Mucosa of stomach (tissue), 1 donor: ENCODE measurements at regions not wholly inside any gene's neighbourhood (a gene's known extent, or its start where the extent isn't known, plus 50 kb on each side); places are given as distances from the start of the nearest gene placed in this dataset.

Source experiments
- H3K27me3 ChIP-seq: one replicate; pipeline ENCODE4 v1.7.0; 2013; ENCODE audit warnings: mild to moderate bottlenecking, low read length; ENCODE audit not compliant: control insufficient read depth, insufficient read depth
- H3K36me3 ChIP-seq: one replicate; pipeline ENCODE4 v1.7.0; 2013; ENCODE audit warnings: low read length; ENCODE audit not compliant: control insufficient read depth, insufficient read depth
- H3K4me1 ChIP-seq: one replicate; pipeline ENCODE4 v1.7.0; 2013; ENCODE audit warnings: mild to moderate bottlenecking, low read length; ENCODE audit not compliant: control insufficient read depth, insufficient read depth
- H3K4me3 ChIP-seq: one replicate; pipeline ENCODE4 v1.7.0; 2013; ENCODE audit warnings: low read length
- H3K9ac ChIP-seq: one replicate; pipeline ENCODE4 v1.7.0; 2013; ENCODE audit warnings: mild to moderate bottlenecking, low read length, moderate library complexity
- H3K9me3 ChIP-seq: one replicate; pipeline ENCODE4 v1.7.0; 2013; ENCODE audit warnings: mild to moderate bottlenecking, low read length, moderate library complexity; ENCODE audit not compliant: control insufficient read depth
- donor health status: Pancreatic carcinoma.

GRCh38 chr20:63118303-63119120, 97.4 kb downstream of the YTHDF1 start:
- Histone ChIP-seq H3K27me3 (peaks cover 14% of the 10 kb centered on the region), H3K9ac (no peak overlapping the region), H3K4me3 (no peak overlapping the region), H3K4me1 (no peaks in the 10 kb centered on the region), H3K36me3 (no peaks in the 10 kb centered on the region), H3K9me3 (no peaks in the 10 kb centered on the region)

DNA sequence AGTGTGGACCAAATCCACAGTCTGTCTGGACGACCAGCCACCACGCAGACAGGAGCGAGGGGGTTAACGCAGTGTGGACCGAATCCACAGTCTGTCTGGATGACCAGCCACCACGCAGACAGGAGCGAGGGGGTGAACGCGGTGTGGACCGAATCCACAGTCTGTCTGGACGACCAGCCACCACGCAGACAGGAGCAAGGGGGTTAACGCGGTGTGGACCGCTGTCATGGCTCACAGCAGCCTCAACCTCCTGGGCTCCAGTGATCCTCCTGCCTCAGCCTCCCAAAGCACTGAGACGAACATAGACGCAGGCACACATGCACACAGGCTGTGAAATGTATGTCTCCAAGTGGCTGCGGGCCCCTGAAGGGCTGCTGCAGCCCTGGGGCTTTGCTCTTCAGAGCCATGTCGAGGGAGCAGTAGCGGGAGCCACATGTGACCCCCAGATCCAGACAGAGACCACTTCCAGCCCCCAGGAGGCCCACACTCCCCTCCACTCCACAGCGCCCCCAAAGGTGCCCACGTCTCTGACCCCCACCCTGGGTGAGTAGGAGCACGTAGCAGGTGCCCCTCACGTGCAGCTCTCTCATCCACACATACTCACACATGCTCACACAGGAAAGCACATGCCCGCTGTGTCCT, 98.1 kb downstream of the YTHDF1 start:
- Histone ChIP-seq H3K4me1 (no peaks in the 10 kb centered on the region), H3K9me3 (no peaks in the 10 kb centered on the region), H3K27me3 (peaks cover 14% of the 10 kb centered on the region), H3K9ac (no peak overlapping the region), H3K4me3 (no peak overlapping the region), H3K36me3 (no peaks in the 10 kb centered on the region)

DNA sequence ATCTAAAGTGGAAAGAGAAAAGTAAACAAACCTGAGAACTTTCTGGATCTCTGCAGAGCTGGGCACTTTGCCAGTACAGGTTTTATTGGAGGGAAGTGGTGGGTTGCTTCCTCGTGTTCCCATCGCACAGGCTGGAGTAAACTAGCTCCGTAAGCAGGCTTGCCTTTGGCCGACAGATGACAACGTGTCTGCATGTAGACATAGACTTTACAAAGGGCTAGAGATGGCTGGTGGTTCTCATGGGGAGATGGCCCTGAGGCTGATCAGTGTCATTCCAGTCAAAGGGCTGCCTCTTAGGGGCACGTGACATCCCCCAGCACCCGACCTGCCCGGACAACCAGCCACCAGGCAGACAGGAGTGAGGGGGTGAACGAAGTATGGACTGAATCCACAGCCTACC, 98.8 kb downstream of the YTHDF1 start:
- Histone ChIP-seq H3K9me3 (no peaks in the 10 kb centered on the region), H3K4me3 (no peak overlapping the region), H3K9ac (no peak overlapping the region), H3K27me3 (peaks cover 14% of the 10 kb centered on the region), H3K36me3 (no peaks in the 10 kb centered on the region), H3K4me1 (no peaks in the 10 kb centered on the region)

DNA sequence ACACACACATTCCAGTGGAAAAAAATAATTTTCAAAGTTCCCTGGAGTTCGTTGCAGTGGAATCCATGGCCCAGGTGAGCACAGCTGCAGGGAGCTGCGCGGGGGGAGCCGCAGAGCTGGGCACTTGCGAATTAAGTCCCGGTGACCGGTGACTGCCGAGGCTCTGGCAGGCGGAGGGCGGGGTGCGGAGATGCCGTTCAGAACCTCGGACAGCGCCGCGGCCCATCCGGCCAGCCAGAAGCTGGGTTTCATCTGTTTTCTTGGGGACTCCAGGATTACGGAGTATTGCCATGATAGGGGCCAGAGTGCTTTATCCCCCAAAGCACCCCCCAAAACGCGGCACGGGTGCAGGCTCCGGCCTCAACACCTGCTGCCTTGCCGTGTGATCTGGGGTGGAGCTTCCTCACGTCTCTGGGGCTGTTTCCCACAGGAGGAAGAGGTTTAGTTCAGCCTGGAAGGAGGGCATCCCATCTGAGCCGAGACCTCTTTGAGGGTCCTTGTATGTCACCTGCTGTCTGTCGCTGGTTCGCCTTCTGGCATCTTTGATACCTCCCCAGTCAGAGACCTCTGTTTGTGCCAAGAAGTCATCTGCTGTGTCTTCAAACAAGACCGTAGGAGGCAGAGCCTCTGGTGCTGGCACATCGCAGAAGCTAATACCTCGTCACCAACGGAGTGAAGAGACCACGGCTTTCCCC, 99.4 kb downstream of the YTHDF1 start:
- H3K27me3 ChIP-seq, result peaks cover 14% of the 10 kb centered on the region
- no peaks in the 10 kb centered on the region for H3K36me3 ChIP-seq
- H3K4me3 ChIP-seq, result no peak overlapping the region
- H3K4me1 ChIP-seq, result no peaks in the 10 kb centered on the region
- no peak overlapping the region for H3K9ac ChIP-seq
- no peaks in the 10 kb centered on the region for H3K9me3 ChIP-seq

- Histone ChIP-seq H3K27me3 (peaks cover 14% of the 10 kb centered on the region), H3K4me3 (no peak overlapping the region), H3K9ac (no peak overlapping the region), H3K9me3 (no peaks in the 10 kb centered on the region), H3K36me3 (no peaks in the 10 kb centered on the region), H3K4me1 (no peaks in the 10 kb centered on the region)
These were observed 100.1 kb downstream of the YTHDF1 start for GRCh38 chr20:63115651-63116411.

GRCh38 chr20:63114693-63115311, 101.1 kb downstream of the YTHDF1 start:
- Histone ChIP-seq H3K4me3 (no peak overlapping the region), H3K9ac (no peak overlapping the region), H3K4me1 (no peaks in the 10 kb centered on the region), H3K36me3 (no peaks in the 10 kb centered on the region), H3K27me3 (peaks cover 14% of the 10 kb centered on the region), H3K9me3 (no peaks in the 10 kb centered on the region)

DNA sequence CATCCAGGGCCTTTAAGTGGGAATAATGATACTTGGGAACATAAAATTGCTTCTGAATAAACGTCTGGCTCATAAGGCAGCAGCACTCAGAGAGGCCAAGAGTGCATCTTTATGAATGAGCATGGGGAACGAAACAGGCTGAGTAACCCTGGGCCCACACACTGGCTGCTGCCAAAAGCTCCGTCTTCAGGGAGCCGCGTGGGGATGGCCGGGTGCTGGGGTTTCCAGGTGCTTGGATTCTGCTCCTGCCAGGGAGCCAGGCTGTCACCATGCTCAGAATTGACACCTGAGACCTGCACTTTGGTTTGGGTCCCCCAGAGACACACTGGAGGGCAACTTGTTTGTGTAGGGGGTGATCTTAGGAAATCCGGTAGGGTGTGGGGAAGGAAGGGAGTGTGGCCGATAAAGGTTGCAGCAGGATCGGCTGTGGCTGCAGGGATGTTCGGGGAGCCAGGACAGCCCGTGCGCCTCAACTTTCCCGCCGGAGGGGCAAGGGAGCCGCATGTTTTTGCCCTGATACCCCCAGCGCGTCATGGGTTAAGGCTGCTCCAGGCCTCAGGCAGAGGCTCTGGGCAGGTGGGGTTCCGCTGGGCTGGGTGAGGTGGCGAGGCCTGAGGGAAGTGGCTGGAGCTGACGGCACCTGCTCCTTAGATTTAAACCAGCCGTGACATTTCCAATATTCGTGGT, 101.8 kb downstream of the YTHDF1 start:
- no peaks in the 10 kb centered on the region for H3K36me3 ChIP-seq
- no peak overlapping the region for H3K4me3 ChIP-seq
- no peaks in the 10 kb centered on the region for H3K9me3 ChIP-seq
- H3K9ac ChIP-seq, result no peak overlapping the region
- peaks cover 14% of the 10 kb centered on the region for H3K27me3 ChIP-seq
- no peaks in the 10 kb centered on the region for H3K4me1 ChIP-seq

GRCh38 chr20:63112491-63113219, 103.3 kb downstream of the YTHDF1 start:
- peaks cover 14% of the 10 kb centered on the region for H3K27me3 ChIP-seq
- no peaks in the 10 kb centered on the region for H3K9me3 ChIP-seq
- H3K9ac ChIP-seq, result no peak overlapping the region
- H3K4me1 ChIP-seq, result no peaks in the 10 kb centered on the region
- no peak overlapping the region for H3K4me3 ChIP-seq
- no peaks in the 10 kb centered on the region for H3K36me3 ChIP-seq

- H3K27me3 ChIP-seq, result no peaks in the 10 kb centered on the region
- no peaks in the 10 kb centered on the region for H3K9me3 ChIP-seq
- no peaks in the 10 kb centered on the region for H3K36me3 ChIP-seq
- peaks cover 4% of the 10 kb centered on the region for H3K4me1 ChIP-seq
- no peak overlapping the region for H3K4me3 ChIP-seq
- no peak overlapping the region for H3K9ac ChIP-seq
These were observed 101.5 kb upstream of the BHLHE23 start for GRCh38 chr20:63108247-63108646.

- H3K36me3 ChIP-seq, result no peaks in the 10 kb centered on the region
- H3K27me3 ChIP-seq, result no peaks in the 10 kb centered on the region
- H3K9me3 ChIP-seq, result no peaks in the 10 kb centered on the region
- H3K4me3 ChIP-seq, result no peak overlapping the region
- H3K4me1 ChIP-seq, result peaks cover 7% of the 10 kb centered on the region
- no peak overlapping the region for H3K9ac ChIP-seq
These were observed 100.9 kb upstream of the BHLHE23 start for GRCh38 chr20:63107449-63108200.
